ENCODE measurements at regions not wholly inside any gene's neighbourhood (a gene's known extent, or its start where the extent isn't known, plus 50 kb on each side); places are given as distances from the start of the nearest gene placed in this dataset.

GRCh38 chr1:201676197-201676596 lies 137.3 kb downstream of the NAV1 start (continued):
- TF ChIP-seq CSRNP3 (CRISPR knock-in tag; IDR thresholded peaks at IDR 0.05): no peak
- no peak for TF ChIP-seq OSR1 (CRISPR knock-in tag; IDR thresholded peaks at IDR 0.05)
- no peak for TF ChIP-seq ZNF8 (CRISPR knock-in tag; IDR thresholded peaks at IDR 0.05)

GRCh38 chr1:201676641-201677040 lies 137.7 kb downstream of the NAV1 start:
- peak; percentile 11 for ATAC-seq
- TF ChIP-seq RARB (CRISPR knock-in tag; IDR thresholded peaks at IDR 0.05) (no peak), ZC3H10 (CRISPR knock-in tag; IDR thresholded peaks at IDR 0.05) (no peak), CREB5 (CRISPR knock-in tag; IDR thresholded peaks at IDR 0.05; ENCODE audit: low read depth) (no peak), ZFP3 (CRISPR knock-in tag; IDR thresholded peaks at IDR 0.05) (no peak), PATZ1 (CRISPR knock-in tag; IDR thresholded peaks at IDR 0.05; ENCODE audit: borderline replicate concordance) (no peak), OSR1 (CRISPR knock-in tag; IDR thresholded peaks at IDR 0.05) (no peak), PPARA (CRISPR knock-in tag; IDR thresholded peaks at IDR 0.05; ENCODE audit: borderline replicate concordance) (no peak), ISL1 (CRISPR knock-in tag; IDR thresholded peaks at IDR 0.05) (no peak), ZFP30 (CRISPR knock-in tag; IDR thresholded peaks at IDR 0.05) (no peak), SNAI2 (CRISPR knock-in tag; IDR thresholded peaks at IDR 0.05) (no peak), CSRNP3 (CRISPR knock-in tag; IDR thresholded peaks at IDR 0.05) (no peak), TCF4 (CRISPR knock-in tag; IDR thresholded peaks at IDR 0.05; ENCODE audit: borderline replicate concordance) (no peak), BACH2 (CRISPR knock-in tag; IDR thresholded peaks at IDR 0.05; ENCODE audit: borderline replicate concordance) (no peak), ZNF70 (CRISPR knock-in tag; IDR thresholded peaks at IDR 0.05) (no peak)

GRCh38 chr1:201678264-201679101 lies 139.6 kb downstream of the NAV1 start:
- ATAC-seq: no peak
- no peak for TF ChIP-seq BACH2 (CRISPR knock-in tag; IDR thresholded peaks at IDR 0.05; ENCODE audit: borderline replicate concordance)
- TF ChIP-seq CSRNP3 (CRISPR knock-in tag; IDR thresholded peaks at IDR 0.05): no peak
- no peak for TF ChIP-seq TOX (CRISPR knock-in tag; IDR thresholded peaks at IDR 0.05; ENCODE audit: borderline replicate concordance)
- no peak for TF ChIP-seq GLIS3 (CRISPR knock-in tag; IDR thresholded peaks at IDR 0.05)

- ATAC-seq: no peak
- no peak for TF ChIP-seq CSRNP3 (CRISPR knock-in tag; IDR thresholded peaks at IDR 0.05)
- TF ChIP-seq PATZ1 (CRISPR knock-in tag; IDR thresholded peaks at IDR 0.05; ENCODE audit: borderline replicate concordance): no peak
- no peak for TF ChIP-seq TSHZ2 (CRISPR knock-in tag; IDR thresholded peaks at IDR 0.05)
- TF ChIP-seq ZFP30 (CRISPR knock-in tag; IDR thresholded peaks at IDR 0.05): no peak
- no peak for TF ChIP-seq POU6F1 (CRISPR knock-in tag; IDR thresholded peaks at IDR 0.05; ENCODE audit: borderline replicate concordance, low read depth)
These were observed 142.4 kb downstream of the NAV1 start for GRCh38 chr1:201681375-201681774.
